Esophagus muscularis mucosa (tissue), 4 donors: ENCODE measurements at regions not wholly inside any gene's neighbourhood (a gene's known extent, or its start where the extent isn't known, plus 50 kb on each side); places are given as distances from the start of the nearest gene placed in this dataset.

Experiments
- DNase-seq: peaks from one replicate; pipeline ENCODE4 v3.0.0-alpha.2; 2017; ENCODE audit errors: extremely low spot score
- H3K27ac ChIP-seq, 4 donors: fragments of 200-600 bp; sonication (generic); replicated peaks in 1 of 4; 1 replicate in 3 of 4; 2 replicates in 1 of 4; pipeline ENCODE4 v1.5.1; 2016 to 2019; ENCODE audit warnings: mild to moderate bottlenecking in 1 of 4
- H3K27me3 ChIP-seq, 4 donors: fragments of 200-600 bp; sonication (generic); one replicate each; pipeline versions ENCODE4 v1.5.1 to v1.6.0; 2016 to 2019
- H3K36me3 ChIP-seq, 4 donors: fragments of 200-600 bp; sonication (generic); one replicate each; pipeline ENCODE4 v1.5.1; 2016 to 2019
- H3K4me1 ChIP-seq, 4 donors: fragments of 200-600 bp; sonication (generic); one replicate each; pipeline ENCODE4 v1.5.1; 2016 to 2019
- H3K4me3 ChIP-seq, 4 donors: fragments of 200-600 bp; sonication (generic); 1 replicate in 2 of 4; 2 replicates in 2 of 4; pipeline ENCODE4 v1.5.1; 2016 to 2019; ENCODE audit warnings: mild to moderate bottlenecking in 4 of 4, moderate library complexity in 1 of 4
- H3K9me3 ChIP-seq, 4 donors: fragments of 200-600 bp; sonication (generic); 1 replicate in 3 of 4; 2 replicates in 1 of 4; pipeline ENCODE4 v1.5.1; 2016 to 2019
- CTCF ChIP-seq, 3 experiments: fragments of 200-600 bp in 2 of 3; fragments of 450-650 bp in 1 of 3; sonication (generic) in 2 of 3; IDR thresholded peaks; one replicate each; pipeline ENCODE4 v1.5.1; 2017 to 2019; ENCODE audit warnings: antibody characterized with exemption in 3 of 3, mild to moderate bottlenecking in 2 of 3, moderate library complexity in 1 of 3
- EP300 ChIP-seq: sonication (generic); formaldehyde crosslinking; IDR thresholded peaks from one replicate; pipeline ENCODE4 v1.6.1; 2017; ENCODE audit warnings: antibody characterized with exemption
- POLR2A ChIP-seq: fragments of 450-650 bp; IDR thresholded peaks from one replicate; pipeline ENCODE4 v1.6.1; 2017; ENCODE audit warnings: antibody characterized with exemption, moderate library complexity, mild to moderate bottlenecking, low read depth
- POLR2AphosphoS5 ChIP-seq, 2 donors: sonication (generic); formaldehyde crosslinking; IDR thresholded peaks; one replicate each; pipeline ENCODE4 v1.6.1; 2017; ENCODE audit warnings: antibody characterized with exemption in 2 of 2
- WGBS: methylation state at CpG from one replicate; pipeline ENCODE4 v1.1.5; 2018; 5-methylcytosine and 5-hydroxymethylcytosine counted together
- intact Hi-C: fragments of 100-400 bp; cut with DNase I; formaldehyde crosslinking; loops from one replicate; pipeline ENCODE4 v1.15.1; 2023

- Histone ChIP-seq H3K27me3 (no peaks in the 10 kb centered on the region), H3K4me3 (no peak overlapping the region), H3K27ac (no peak overlapping the region), H3K9me3 (no peaks in the 10 kb centered on the region), H3K4me1 (no peaks in the 10 kb centered on the region), H3K36me3 (no peaks in the 10 kb centered on the region)
- DNase-seq: no peak
- TF ChIP-seq POLR2A: no peak
- TF ChIP-seq CTCF (IDR thresholded peaks at IDR 0.05): no peak
- no peak for TF ChIP-seq EP300
- TF ChIP-seq POLR2AphosphoS5 (IDR thresholded peaks at IDR 0.05): no peak
- intact Hi-C loops: no loop called here
- 94% methylated on average over 10 of the region's 10 CpGs for WGBS
Measured at GRCh38 chr6:2462831-2463230, 217.4 kb upstream of the GMDS start.

GRCh38 chr6:2460216-2460745, 214.9 kb upstream of the GMDS start:
- intact Hi-C loops: no loop called here
- TF ChIP-seq CTCF (IDR thresholded peaks at IDR 0.05) (no peak), POLR2AphosphoS5 (IDR thresholded peaks at IDR 0.05) (no peak), EP300 (no peak), POLR2A (no peak)

GRCh38 chr6:2454180-2454579, 208.8 kb upstream of the GMDS start:
- Histone ChIP-seq H3K4me3 (no peak overlapping the region), H3K4me1 (peaks cover 0 to 7% (median 4%) of the 10 kb centered on the region in 4 donors), H3K36me3 (no peaks in the 10 kb centered on the region), H3K9me3 (no peaks in the 10 kb centered on the region), H3K27me3 (no peaks in the 10 kb centered on the region), H3K27ac (no peak overlapping the region)
- no peak for TF ChIP-seq CTCF (IDR thresholded peaks at IDR 0.05)
- TF ChIP-seq POLR2A: no peak
- TF ChIP-seq POLR2AphosphoS5 (IDR thresholded peaks at IDR 0.05): no peak
- no peak for TF ChIP-seq EP300
- intact Hi-C loops: loop anchor here (5.0 kb wide), 1 partner anchor 178 kb away; no protein-coding TSS in a partner anchor
- DNase-seq: no peak
- WGBS: 92% methylated on average over 7 of the region's 7 CpGs

More at GRCh38 chr6:2460216-2460745, 214.9 kb upstream of the GMDS start:
- 63% methylated on average over 9 of the region's 9 CpGs for WGBS
- no peaks in the 10 kb centered on the region for H3K9me3 ChIP-seq
- no peak overlapping the region for H3K27ac ChIP-seq
- no peaks in the 10 kb centered on the region for H3K4me1 ChIP-seq
- H3K4me3 ChIP-seq: no peak overlapping the region
- DNase-seq: no peak
- no peaks in the 10 kb centered on the region for H3K27me3 ChIP-seq
- H3K36me3 ChIP-seq: no peaks in the 10 kb centered on the region

- H3K9me3 ChIP-seq: no peaks in the 10 kb centered on the region
- H3K27ac ChIP-seq: no peak overlapping the region
- WGBS: 58% methylated on average over 12 of the region's 12 CpGs
- H3K36me3 ChIP-seq: no peaks in the 10 kb centered on the region
- intact Hi-C loops: loop anchor here (5.0 kb wide), 1 partner anchor 182 kb away; no protein-coding TSS in a partner anchor
- DNase-seq: no peak
- TF ChIP-seq POLR2A (no peak), EP300 (no peak), CTCF (IDR thresholded peaks at IDR 0.05) (no peak), POLR2AphosphoS5 (IDR thresholded peaks at IDR 0.05) (no peak)
- no peak overlapping the region for H3K4me3 ChIP-seq
- H3K27me3 ChIP-seq: no peaks in the 10 kb centered on the region
- peaks cover 6 to 19% (median 9%) of the 10 kb centered on the region in 4 donors for H3K4me1 ChIP-seq
Measured at GRCh38 chr6:2450546-2450945, 205.1 kb upstream of the GMDS start.

- TF ChIP-seq POLR2A (no peak), EP300 (no peak), CTCF (IDR thresholded peaks at IDR 0.05) (no peak), POLR2AphosphoS5 (IDR thresholded peaks at IDR 0.05) (no peak)
- H3K27me3 ChIP-seq: no peaks in the 10 kb centered on the region
- H3K4me3 ChIP-seq: no peak overlapping the region
- H3K36me3 ChIP-seq: no peaks in the 10 kb centered on the region
- no peak overlapping the region for H3K27ac ChIP-seq
- WGBS: 68% methylated on average over 2 of the region's 2 CpGs
- intact Hi-C loops: loop anchor here (2.0 to 5.0 kb wide), 2 partner anchors 242 to 845 kb away; no protein-coding TSS in a partner anchor
- peaks cover 6 to 19% (median 9%) of the 10 kb centered on the region in 4 donors for H3K4me1 ChIP-seq
- no peak for DNase-seq
- H3K9me3 ChIP-seq: no peaks in the 10 kb centered on the region
Measured at GRCh38 chr6:2449572-2449940, 204.2 kb upstream of the GMDS start.
